Smooth muscle cell (in vitro differentiated cells): ENCODE measurements at regions not wholly inside any gene's neighbourhood (a gene's known extent, or its start where the extent isn't known, plus 50 kb on each side); places are given as distances from the start of the nearest gene placed in this dataset.
"Not testable (repeated sequence)": the region's sequence is repeated elsewhere in the genome, so short reads cannot be mapped to it uniquely, and the experiment has no call there.

Experiments used
- DNase-seq: peaks from one replicate; lab custom pipeline; 2025; ENCODE audit not compliant: unreplicated experiment; lab: John Stamatoyannopoulos, UW
- H2AFZ ChIP-seq: fragments of 200-600 bp; sonication (generic); 2 replicates; pipeline ENCODE4 v1.6.0; 2016; ENCODE audit warnings: antibody characterized with exemption, low read depth, mild to moderate bottlenecking
- H3F3A ChIP-seq: fragments of 200-600 bp; sonication (generic); 2 replicates; pipeline ENCODE4 v1.6.0; 2017; ENCODE audit warnings: antibody characterized with exemption, low read depth
- H3K27ac ChIP-seq: fragments of 200-600 bp; sonication (generic); 2 replicates; pipeline ENCODE4 v1.5.1; 2016; ENCODE audit warnings: low read depth, mild to moderate bottlenecking
- H3K27me3 ChIP-seq: fragments of 200-600 bp; sonication (generic); 2 replicates; pipeline ENCODE4 v1.6.1; 2016; ENCODE audit warnings: low read depth, mild to moderate bottlenecking
- H3K36me3 ChIP-seq: fragments of 200-600 bp; sonication (generic); 2 replicates; pipeline ENCODE4 v1.5.1; 2016; ENCODE audit warnings: low read depth
- H3K4me1 ChIP-seq: fragments of 200-600 bp; sonication (generic); 2 replicates; pipeline ENCODE4 v1.5.1; 2016; ENCODE audit warnings: low read depth
- H3K4me2 ChIP-seq: fragments of 200-600 bp; sonication (generic); 2 replicates; pipeline ENCODE4 v1.6.0; 2016; ENCODE audit warnings: mild to moderate bottlenecking
- H3K4me3 ChIP-seq: fragments of 200-600 bp; sonication (generic); 2 replicates; pipeline ENCODE4 v1.5.1; 2016; ENCODE audit warnings: mild to moderate bottlenecking
- H3K79me2 ChIP-seq: fragments of 200-600 bp; sonication (generic); 2 replicates; pipeline ENCODE4 v1.6.0; 2016; ENCODE audit warnings: low read depth, mild to moderate bottlenecking
- H3K9ac ChIP-seq: fragments of 200-600 bp; sonication (generic); 2 replicates; pipeline ENCODE4 v1.6.0; 2016; ENCODE audit warnings: low read depth
- H3K9me3 ChIP-seq: fragments of 200-600 bp; sonication (generic); replicated peaks from 2 replicates; pipeline ENCODE4 v1.5.1; 2016; ENCODE audit warnings: low read depth
- H4K20me1 ChIP-seq: fragments of 200-600 bp; sonication (generic); 2 replicates; pipeline ENCODE4 v1.6.0; 2016; ENCODE audit warnings: low read depth
- CTCF ChIP-seq: fragments of 200-600 bp; sonication (generic); IDR thresholded peaks from 2 replicates; pipeline ENCODE4 v1.5.1; 2017; ENCODE audit warnings: borderline replicate concordance, mild to moderate bottlenecking, antibody characterized with exemption; ENCODE audit not compliant: insufficient read depth, poor library complexity, severe bottlenecking
- WGBS: methylation state at CpG from one replicate; pipeline ENCODE4 v1.1.7; 2016; ENCODE audit warnings: low lambda C conversion rate; 5-methylcytosine and 5-hydroxymethylcytosine counted together

DNA sequence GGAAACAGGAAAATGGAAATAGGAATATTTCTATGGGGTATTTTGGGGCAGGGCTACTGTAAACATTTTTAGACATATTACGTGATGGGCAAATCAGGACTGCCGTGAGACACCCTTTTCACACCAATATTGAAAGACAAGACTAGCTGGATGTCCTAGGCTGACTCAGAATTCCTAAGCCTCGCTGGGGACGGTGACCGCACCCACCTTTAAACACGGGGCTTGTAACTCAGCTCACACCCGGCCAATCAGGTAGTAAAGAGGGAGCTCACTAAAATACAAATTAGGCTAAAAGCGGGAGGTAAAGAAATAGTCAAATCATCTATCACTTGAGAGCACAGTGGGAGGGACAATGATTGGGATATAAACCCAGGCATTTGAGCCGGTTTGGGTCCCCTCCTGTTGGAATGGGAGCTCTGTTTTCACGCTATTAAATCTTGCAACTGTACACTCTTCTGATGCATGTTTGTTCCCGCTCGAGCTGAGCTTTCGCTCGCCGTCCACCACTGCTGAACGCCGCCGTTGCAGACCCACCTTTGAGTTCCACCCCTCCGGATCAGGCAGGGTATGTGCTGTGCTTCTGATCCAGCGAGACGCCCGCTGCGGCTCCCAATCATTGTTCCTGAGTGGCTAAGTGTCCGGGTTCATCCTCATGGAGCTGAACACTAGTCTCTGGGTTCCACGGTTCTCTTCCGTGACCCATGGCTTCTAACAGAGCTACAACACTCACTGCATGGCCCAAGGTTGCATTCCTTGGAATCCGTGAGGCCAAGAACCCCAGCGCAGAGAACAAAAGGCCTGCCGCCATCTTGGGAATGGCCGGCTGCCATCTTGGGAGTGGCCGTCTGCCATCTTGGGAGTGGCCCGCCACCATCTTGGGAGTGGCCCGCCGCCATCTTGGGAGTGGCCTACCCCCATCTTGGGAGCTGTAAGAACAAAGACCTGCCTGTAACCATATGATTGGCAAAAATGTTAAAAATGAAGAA is 152.6 kb downstream of the CRLF2 start:
- Histone ChIP-seq H3K27me3 (no peaks in the 10 kb centered on the region), H3K4me2 (no peak overlapping the region), H3K9me3 (no peaks in the 10 kb centered on the region), H2AFZ (no peak overlapping the region), H3K27ac (no peak overlapping the region), H3K4me1 (no peaks in the 10 kb centered on the region), H3K36me3 (no peaks in the 10 kb centered on the region), H4K20me1 (no peaks in the 10 kb centered on the region), H3K4me3 (no peak overlapping the region), H3K79me2 (no peaks in the 10 kb centered on the region), H3K9ac (no peak overlapping the region), H3F3A (no peaks in the 10 kb centered on the region)
- no peak for DNase-seq
- no peak for TF ChIP-seq CTCF
- WGBS, result 89% methylated on average over 34 of the region's 34 CpGs

- H3K79me2 ChIP-seq, H3K4me1 ChIP-seq, H4K20me1 ChIP-seq, H3K4me2 ChIP-seq, H3F3A ChIP-seq, H3K27ac ChIP-seq, H2AFZ ChIP-seq, H3K9ac ChIP-seq, H3K4me3 ChIP-seq, H3K27me3 ChIP-seq, H3K36me3 ChIP-seq, DNase-seq, H3K9me3 ChIP-seq: not testable (repeated sequence)
- 73% methylated on average over 2 of the region's 2 CpGs for WGBS
Observed at GRCh38 chrX:1053600-1053999, 158.8 kb downstream of the CRLF2 start.

- Histone ChIP-seq H4K20me1 (no peaks in the 10 kb centered on the region), H3K36me3 (no peaks in the 10 kb centered on the region), H3F3A (no peaks in the 10 kb centered on the region), H3K9me3 (no peaks in the 10 kb centered on the region), H3K4me3 (no peak overlapping the region), H3K9ac (no peak overlapping the region), H3K4me1 (no peaks in the 10 kb centered on the region), H2AFZ (no peak overlapping the region), H3K27ac (no peak overlapping the region), H3K4me2 (no peak overlapping the region), H3K27me3 (no peaks in the 10 kb centered on the region), H3K79me2 (no peaks in the 10 kb centered on the region)
- TF ChIP-seq CTCF, result no peak
- no peak for DNase-seq
- 88% methylated on average over 2 of the region's 2 CpGs for WGBS
Observed at GRCh38 chrX:1053072-1053471, 159.4 kb downstream of the CRLF2 start.

- Histone ChIP-seq H3K9ac (no peak overlapping the region), H3K27me3 (no peaks in the 10 kb centered on the region), H4K20me1 (no peaks in the 10 kb centered on the region), H3K4me3 (no peak overlapping the region), H3K4me1 (no peaks in the 10 kb centered on the region), H3K79me2 (no peaks in the 10 kb centered on the region), H3F3A (no peaks in the 10 kb centered on the region), H3K36me3 (no peaks in the 10 kb centered on the region), H3K27ac (no peak overlapping the region), H3K9me3 (no peaks in the 10 kb centered on the region), H2AFZ (no peak overlapping the region), H3K4me2 (no peak overlapping the region)
- 94% methylated on average over 3 of the region's 3 CpGs for WGBS
- no peak for TF ChIP-seq CTCF
- no peak for DNase-seq
Observed at GRCh38 chrX:1052021-1052420, 160.4 kb downstream of the CRLF2 start.
